Panc1 (cell line): ENCODE measurements at regions not wholly inside any gene's neighbourhood (a gene's known extent, or its start where the extent isn't known, plus 50 kb on each side); places are given as distances from the start of the nearest gene placed in this dataset.

Experiments
- CTCF ChIP-seq: fragments of 450-650 bp; IDR thresholded peaks from 2 replicates; pipeline ENCODE4 v1.5.1; 2017; ENCODE audit warnings: mild to moderate bottlenecking
- SIN3A ChIP-seq: IDR thresholded peaks from 2 replicates; pipeline ENCODE4 v1.6.1; 2012; ENCODE audit warnings: low read depth, mild to moderate bottlenecking, low read length, moderate library complexity, borderline replicate concordance; ENCODE audit not compliant: insufficient read depth

DNA sequence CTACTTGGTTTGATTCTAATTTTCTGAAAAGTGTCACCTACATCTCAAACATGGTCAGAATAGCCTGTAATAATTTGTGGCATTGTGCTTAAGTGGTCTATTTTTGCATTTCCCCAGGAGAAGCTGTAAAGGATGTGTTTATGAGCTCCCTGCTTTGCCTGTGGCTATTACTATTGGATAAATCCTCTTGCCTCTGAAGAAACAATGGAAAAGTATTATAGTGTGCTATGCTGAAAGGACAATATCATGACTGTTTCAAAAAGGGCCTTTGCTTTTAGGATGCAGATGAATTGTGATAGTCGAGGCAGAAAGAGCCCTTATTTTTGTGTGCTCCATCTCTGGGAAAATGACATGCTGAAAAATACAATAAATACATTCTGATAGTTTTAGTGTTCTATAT lies 94.1 kb upstream of the ARMC3 start:
- TF ChIP-seq CTCF: no peak
- no peak for TF ChIP-seq SIN3A
